ENCODE measurements at regions not wholly inside any gene's neighbourhood (a gene's known extent, or its start where the extent isn't known, plus 50 kb on each side); places are given as distances from the start of the nearest gene placed in this dataset.

DNA sequence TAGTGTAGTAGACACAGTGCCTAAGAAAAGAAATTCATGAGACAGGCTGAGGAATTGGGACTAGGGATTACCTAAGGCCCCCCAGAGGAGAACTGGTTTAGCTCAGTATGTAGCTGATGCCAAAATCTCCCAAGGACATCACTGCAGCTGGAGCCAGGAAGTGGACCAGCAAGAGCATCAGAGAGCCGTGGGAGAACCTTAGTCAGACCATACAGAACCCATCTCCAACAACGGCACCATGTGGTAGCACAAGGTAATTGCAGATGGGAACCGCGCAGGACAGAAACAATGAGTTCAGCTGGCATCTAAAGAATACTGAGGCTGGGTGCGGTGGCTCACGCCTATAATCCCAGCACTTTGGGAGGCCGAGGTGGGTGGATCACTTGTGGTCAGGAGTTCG, 81.7 kb downstream of the WNT5A start:
- TF ChIP-seq, protein P1, sequence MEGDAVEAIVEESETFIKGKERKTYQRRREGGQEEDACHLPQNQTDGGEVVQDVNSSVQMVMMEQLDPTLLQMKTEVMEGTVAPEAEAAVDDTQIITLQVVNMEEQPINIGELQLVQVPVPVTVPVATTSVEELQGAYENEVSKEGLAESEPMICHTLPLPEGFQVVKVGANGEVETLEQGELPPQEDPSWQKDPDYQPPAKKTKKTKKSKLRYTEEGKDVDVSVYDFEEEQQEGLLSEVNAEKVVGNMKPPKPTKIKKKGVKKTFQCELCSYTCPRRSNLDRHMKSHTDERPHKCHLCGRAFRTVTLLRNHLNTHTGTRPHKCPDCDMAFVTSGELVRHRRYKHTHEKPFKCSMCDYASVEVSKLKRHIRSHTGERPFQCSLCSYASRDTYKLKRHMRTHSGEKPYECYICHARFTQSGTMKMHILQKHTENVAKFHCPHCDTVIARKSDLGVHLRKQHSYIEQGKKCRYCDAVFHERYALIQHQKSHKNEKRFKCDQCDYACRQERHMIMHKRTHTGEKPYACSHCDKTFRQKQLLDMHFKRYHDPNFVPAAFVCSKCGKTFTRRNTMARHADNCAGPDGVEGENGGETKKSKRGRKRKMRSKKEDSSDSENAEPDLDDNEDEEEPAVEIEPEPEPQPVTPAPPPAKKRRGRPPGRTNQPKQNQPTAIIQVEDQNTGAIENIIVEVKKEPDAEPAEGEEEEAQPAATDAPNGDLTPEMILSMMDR (IDR thresholded peaks at IDR 0.05; ENCODE audit: low read depth, low read length) = peak; percentile 46
- no peak for TF ChIP-seq POLR2A (IDR thresholded peaks at IDR 0.05; ENCODE audit: extremely low read depth, insufficient read length)
- TF ChIP-seq, protein P2, sequence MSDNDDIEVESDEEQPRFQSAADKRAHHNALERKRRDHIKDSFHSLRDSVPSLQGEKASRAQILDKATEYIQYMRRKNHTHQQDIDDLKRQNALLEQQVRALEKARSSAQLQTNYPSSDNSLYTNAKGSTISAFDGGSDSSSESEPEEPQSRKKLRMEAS (IDR thresholded peaks at IDR 0.05; ENCODE audit: low read depth, low read length) = no peak
